Brain microvascular endothelial cell (primary cell): ENCODE measurements at regions not wholly inside any gene's neighbourhood (a gene's known extent, or its start where the extent isn't known, plus 50 kb on each side); places are given as distances from the start of the nearest gene placed in this dataset.

Experiments used
- DNase-seq: peaks from one replicate; pipeline ENCODE4 v3.0.0-alpha.2; 2020
- H3K27ac ChIP-seq: fragments of 250-450 bp; sonication (Bioruptor Pico); 2 replicates; pipeline ENCODE4 v1.5.1; 2020; ENCODE audit warnings: mild to moderate bottlenecking, moderate library complexity
- H3K27me3 ChIP-seq: fragments of 250-450 bp; sonication (Bioruptor Pico); replicated peaks from 2 replicates; pipeline ENCODE4 v1.5.1; 2020; ENCODE audit warnings: mild to moderate bottlenecking
- H3K36me3 ChIP-seq: fragments of 250-450 bp; sonication (Bioruptor Pico); replicated peaks from 2 replicates; pipeline ENCODE4 v1.5.1; 2020; ENCODE audit warnings: mild to moderate bottlenecking
- H3K4me3 ChIP-seq: 2 replicates; pipeline ENCODE4 v1.5.1; 2011; ENCODE audit warnings: low read depth, mild to moderate bottlenecking, control low read depth, low read length, moderate library complexity
- in situ Hi-C: cut with HindIII; loops from 2 replicates; pipeline ENCODE4 v1.10.0; 2017; ENCODE audit warnings: low sequenced_read_pairs, low pct_ligation_motif_present
- TF ChIP-seq, protein P1 (sequence below): IDR thresholded peaks from 2 replicates; pipeline ENCODE4 v1.5.1; 2011; ENCODE audit warnings: low read depth, mild to moderate bottlenecking, moderate library complexity, low read length, control low read depth, inconsistent platforms; ENCODE audit errors: missing control alignments

DNA sequence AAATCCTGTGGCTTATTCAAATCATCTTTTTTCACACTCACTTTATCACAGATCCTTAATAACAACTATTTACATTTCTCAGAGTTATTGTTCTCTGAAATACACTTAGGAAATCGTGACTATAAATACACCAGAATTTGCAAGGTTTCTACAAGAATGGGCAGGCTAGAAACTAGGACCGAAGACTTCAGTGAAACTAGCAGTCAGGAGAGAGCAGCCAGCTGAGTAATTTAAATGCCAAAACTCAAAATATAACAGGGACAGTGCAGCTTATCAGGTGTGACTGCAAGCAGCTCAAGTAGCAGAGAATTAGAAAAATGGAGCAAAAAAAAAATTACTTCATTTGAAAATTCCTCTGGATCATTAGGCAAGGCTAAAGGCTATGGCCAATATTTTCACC lies 719.3 kb upstream of the ZNF608 start:
- in situ Hi-C loops, result no loop called here
- Histone ChIP-seq H3K4me3 (no peak overlapping the region), H3K36me3 (no peaks in the 10 kb centered on the region), H3K27me3 (no peaks in the 10 kb centered on the region), H3K27ac (no peak overlapping the region)
- TF ChIP-seq, protein P1, sequence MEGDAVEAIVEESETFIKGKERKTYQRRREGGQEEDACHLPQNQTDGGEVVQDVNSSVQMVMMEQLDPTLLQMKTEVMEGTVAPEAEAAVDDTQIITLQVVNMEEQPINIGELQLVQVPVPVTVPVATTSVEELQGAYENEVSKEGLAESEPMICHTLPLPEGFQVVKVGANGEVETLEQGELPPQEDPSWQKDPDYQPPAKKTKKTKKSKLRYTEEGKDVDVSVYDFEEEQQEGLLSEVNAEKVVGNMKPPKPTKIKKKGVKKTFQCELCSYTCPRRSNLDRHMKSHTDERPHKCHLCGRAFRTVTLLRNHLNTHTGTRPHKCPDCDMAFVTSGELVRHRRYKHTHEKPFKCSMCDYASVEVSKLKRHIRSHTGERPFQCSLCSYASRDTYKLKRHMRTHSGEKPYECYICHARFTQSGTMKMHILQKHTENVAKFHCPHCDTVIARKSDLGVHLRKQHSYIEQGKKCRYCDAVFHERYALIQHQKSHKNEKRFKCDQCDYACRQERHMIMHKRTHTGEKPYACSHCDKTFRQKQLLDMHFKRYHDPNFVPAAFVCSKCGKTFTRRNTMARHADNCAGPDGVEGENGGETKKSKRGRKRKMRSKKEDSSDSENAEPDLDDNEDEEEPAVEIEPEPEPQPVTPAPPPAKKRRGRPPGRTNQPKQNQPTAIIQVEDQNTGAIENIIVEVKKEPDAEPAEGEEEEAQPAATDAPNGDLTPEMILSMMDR, result no peak
- DNase-seq, result no peak

DNA sequence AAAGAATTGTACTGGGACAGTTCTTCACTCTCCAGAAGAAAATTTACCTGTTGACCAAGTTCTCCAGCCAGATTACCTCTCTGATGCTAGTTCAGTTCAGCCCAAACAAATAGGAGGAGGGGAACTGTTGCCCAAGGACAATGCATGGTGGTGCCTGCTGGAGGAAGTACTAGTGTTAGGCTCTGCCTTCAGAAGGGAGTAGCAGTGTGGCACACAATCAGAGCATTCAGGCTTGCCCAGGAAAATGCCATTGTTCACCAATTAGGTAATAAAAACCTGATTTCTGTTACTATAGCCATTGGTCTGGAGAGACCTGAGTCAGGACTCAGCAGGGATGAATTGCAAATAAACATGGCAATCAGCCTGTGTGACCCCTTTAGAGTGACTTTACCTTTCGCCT lies 720.8 kb upstream of the ZNF608 start:
- Histone ChIP-seq H3K27me3 (no peaks in the 10 kb centered on the region), H3K4me3 (no peak overlapping the region), H3K27ac (no peak overlapping the region), H3K36me3 (no peaks in the 10 kb centered on the region)
- TF ChIP-seq, protein P1, result no peak
- no peak for DNase-seq
- in situ Hi-C loops, result no loop called here

DNA sequence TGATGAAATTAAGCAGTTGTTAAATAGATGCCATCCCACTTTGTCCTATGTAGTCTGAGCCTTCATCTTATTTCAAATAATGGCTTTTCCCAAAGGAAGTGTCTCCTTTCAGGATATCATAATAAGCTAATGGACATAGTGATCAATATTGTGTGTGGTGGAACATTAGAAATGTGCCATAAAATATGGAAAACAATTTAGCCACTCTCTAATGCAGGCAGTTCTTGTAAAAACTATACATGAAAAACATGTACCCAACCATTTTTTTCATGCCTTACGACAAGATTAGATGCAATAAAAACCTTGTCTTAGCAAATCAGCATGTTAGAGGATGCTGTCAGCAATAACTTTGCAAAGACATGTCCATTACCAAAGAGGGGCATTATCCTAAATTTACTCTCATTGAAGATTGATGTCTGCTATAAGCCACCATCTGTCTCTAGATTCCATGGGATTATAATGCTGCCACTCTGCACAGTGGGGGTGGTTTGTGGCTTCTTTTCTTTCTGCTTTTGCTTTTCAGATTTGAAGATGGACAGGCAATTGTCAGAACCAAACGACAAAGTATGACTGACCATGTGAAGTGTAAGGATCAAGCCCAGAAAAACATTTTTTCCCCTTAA lies 724.0 kb upstream of the ZNF608 start:
- in situ Hi-C loops, result no loop called here
- H3K27ac ChIP-seq, result no peak overlapping the region
- no peak overlapping the region for H3K4me3 ChIP-seq
- no peaks in the 10 kb centered on the region for H3K27me3 ChIP-seq
- no peak for DNase-seq
- TF ChIP-seq, protein P1, result no peak
- H3K36me3 ChIP-seq, result no peaks in the 10 kb centered on the region

DNA sequence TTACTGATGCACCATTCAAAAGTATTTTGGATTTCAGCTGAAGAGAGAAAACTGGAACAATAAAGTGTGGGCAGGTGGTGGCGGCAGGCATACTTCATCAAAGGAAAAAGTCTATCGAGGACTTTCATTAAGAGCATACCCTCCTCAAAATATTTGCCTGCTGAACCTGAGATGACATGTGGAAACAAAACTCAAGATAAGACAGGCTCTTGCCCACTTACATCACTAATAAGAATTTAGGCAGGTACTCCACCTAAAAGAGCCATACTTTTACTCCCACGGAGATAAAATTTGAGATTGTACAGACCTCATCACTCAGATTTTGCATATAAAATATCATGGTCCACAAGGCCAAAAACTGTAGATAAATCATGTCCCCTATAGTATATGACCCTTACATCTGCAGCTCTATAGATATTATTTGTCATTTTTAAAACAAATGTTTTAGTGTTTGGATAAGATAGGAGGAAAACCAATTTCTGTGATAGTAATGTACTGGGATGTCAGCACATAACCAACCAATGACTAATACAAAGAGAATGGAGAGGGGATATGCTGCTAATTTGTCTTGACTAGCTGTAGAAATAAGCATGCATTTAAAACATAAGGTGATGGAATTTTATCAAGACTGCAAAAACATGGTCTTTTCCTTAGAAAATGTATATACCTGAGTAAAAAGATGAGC lies 730.6 kb upstream of the ZNF608 start:
- H3K4me3 ChIP-seq, result no peak overlapping the region
- DNase-seq, result no peak
- TF ChIP-seq, protein P1, result no peak
- H3K27ac ChIP-seq, result no peak overlapping the region
- no peaks in the 10 kb centered on the region for H3K36me3 ChIP-seq
- in situ Hi-C loops, result no loop called here
- no peaks in the 10 kb centered on the region for H3K27me3 ChIP-seq

DNA sequence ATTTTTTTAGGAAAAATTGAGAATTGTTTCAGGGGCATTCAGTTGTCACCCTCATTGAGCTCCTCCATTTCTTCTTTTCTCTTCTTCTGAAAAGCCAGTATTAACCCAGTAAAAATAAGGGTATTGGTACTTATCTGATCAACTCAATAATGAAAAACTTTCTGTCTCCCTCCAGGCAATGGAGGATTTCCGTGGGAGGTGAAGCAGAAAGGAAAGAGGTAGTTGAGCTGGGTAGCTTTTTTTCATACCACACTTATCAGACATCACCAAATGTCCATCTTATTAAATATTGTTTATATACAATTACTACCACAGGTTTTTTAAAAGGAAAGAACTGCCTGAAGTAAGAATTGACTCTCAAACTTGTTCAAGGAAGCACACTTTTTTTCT lies 731.1 kb upstream of the ZNF608 start:
- Histone ChIP-seq H3K27me3 (no peaks in the 10 kb centered on the region), H3K4me3 (no peak overlapping the region), H3K36me3 (no peaks in the 10 kb centered on the region), H3K27ac (no peak overlapping the region)
- DNase-seq, result no peak
- in situ Hi-C loops, result no loop called here
- TF ChIP-seq, protein P1, result no peak

DNA sequence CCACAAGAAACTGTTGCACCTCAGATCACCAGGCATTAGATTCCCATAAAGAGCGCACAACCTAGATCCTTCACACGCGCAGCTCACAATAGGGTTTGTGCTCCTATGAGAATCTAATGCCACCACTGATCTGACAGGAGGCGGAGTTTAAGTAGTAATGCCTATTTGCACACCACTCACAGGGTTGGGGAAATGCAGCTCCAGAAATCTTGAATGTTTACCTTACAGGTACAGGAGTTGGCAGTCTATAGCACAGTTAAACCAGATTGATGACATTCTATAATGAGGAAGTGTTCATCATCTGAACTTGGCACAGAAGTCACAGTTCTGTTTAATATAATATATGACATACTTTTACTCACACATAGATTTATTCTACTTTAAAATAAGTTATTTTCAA lies 732.2 kb upstream of the ZNF608 start:
- in situ Hi-C loops, result no loop called here
- TF ChIP-seq, protein P1, result no peak
- H3K36me3 ChIP-seq, result no peaks in the 10 kb centered on the region
- H3K4me3 ChIP-seq, result no peak overlapping the region
- DNase-seq, result no peak
- no peaks in the 10 kb centered on the region for H3K27me3 ChIP-seq
- H3K27ac ChIP-seq, result no peak overlapping the region
